H1 (cell line): ENCODE measurements at regions not wholly inside any gene's neighbourhood (a gene's known extent, or its start where the extent isn't known, plus 50 kb on each side); places are given as distances from the start of the nearest gene placed in this dataset.

ENCODE experiments used
- CTCF ChIA-PET: fragments of 300-600 bp; sonication (Branson Sonifier 250); formaldehyde crosslinking; loops from one replicate; lab custom pipeline; 2021; ENCODE audit not compliant: partially characterized antibody; lab: Charles Lee
- POLR2A ChIA-PET: fragments of 300-600 bp; sonication (Branson Sonifier 250); formaldehyde crosslinking; loops from one replicate; lab custom pipeline; 2021; ENCODE audit warnings: inconsistent platforms; ENCODE audit not compliant: partially characterized antibody; lab: Charles Lee
- DNase-seq, 2 experiments: peaks; one replicate each; pipeline versions ENCODE4 v3.0.0 to v3.0.0-alpha.2; 2010 to 2022; ENCODE audit warnings: low spot score in 2 of 2, low read depth in 1 of 2, mixed read lengths in 1 of 2
- FAIRE-seq: peaks from 2 replicates; lab custom pipeline; 2011; peaks lifted over from hg19 to GRCh38; lab: Jason Lieb, UNC
- H2AFZ ChIP-seq: 2 replicates; pipeline ENCODE4 v1.8.1; 2012; ENCODE audit warnings: low read length, inconsistent platforms
- H2AK5ac ChIP-seq: 2 replicates; pipeline ENCODE4 v1.6.1; 2013; ENCODE audit warnings: low read depth, low read length
- H2BK120ac ChIP-seq: replicated peaks from 2 replicates; pipeline ENCODE3; 2013; ENCODE audit warnings: low read depth, low read length, inconsistent platforms
- H2BK12ac ChIP-seq: 2 replicates; pipeline ENCODE4 v1.6.1; 2013; ENCODE audit warnings: low read depth, low read length
- H2BK15ac ChIP-seq: 2 replicates; pipeline ENCODE4 v1.6.1; 2013; ENCODE audit warnings: low read length
- H2BK20ac ChIP-seq: 2 replicates; pipeline ENCODE4 v1.6.1; 2013; ENCODE audit warnings: low read length
- H2BK5ac ChIP-seq: 2 replicates; pipeline ENCODE4 v1.6.1; 2013; ENCODE audit warnings: low read depth, low read length
- H3K14ac ChIP-seq: 2 replicates; pipeline ENCODE4 v1.6.1; 2013; ENCODE audit warnings: inconsistent platforms; ENCODE audit not compliant: insufficient read length
- H3K18ac ChIP-seq: 2 replicates; pipeline ENCODE4 v1.6.1; 2013; ENCODE audit warnings: low read length; ENCODE audit errors: extremely low read depth
- H3K23ac ChIP-seq: 2 replicates; pipeline ENCODE4 v1.6.1; 2013; ENCODE audit warnings: inconsistent platforms; ENCODE audit not compliant: insufficient read length
- H3K23me2 ChIP-seq: 2 replicates; pipeline ENCODE4 v1.6.1; 2013; ENCODE audit warnings: low read depth, low read length
- H3K27ac ChIP-seq: 2 replicates; pipeline ENCODE4 v1.6.1; 2011; ENCODE audit warnings: low read depth, low read length, inconsistent platforms
- H3K27me3 ChIP-seq, 4 experiments: replicated peaks in 1 of 4; 1 replicate in 1 of 4; 2 replicates in 3 of 4; pipeline versions ENCODE4 v1.6.1 to v1.8.1; 2011 to 2013; ENCODE audit warnings: low read length in 3 of 4, mild to moderate bottlenecking in 3 of 4, inconsistent platforms in 2 of 4, mixed read lengths in 2 of 4, moderate library complexity in 1 of 4; ENCODE audit not compliant: control insufficient read depth in 3 of 4, insufficient read depth in 3 of 4; ENCODE audit errors: extremely low read depth in 1 of 4
- H3K36me3 ChIP-seq, 4 experiments: 2 replicates each; pipeline versions ENCODE4 v1.6.1 to v1.8.1; 2011 to 2013; ENCODE audit warnings: mild to moderate bottlenecking in 4 of 4, low read length in 3 of 4, moderate library complexity in 2 of 4, control low read depth in 1 of 4, inconsistent platforms in 1 of 4; ENCODE audit not compliant: insufficient read depth in 4 of 4, control insufficient read depth in 2 of 4
- H3K4ac ChIP-seq: replicated peaks from 2 replicates; pipeline ENCODE3; 2013; ENCODE audit warnings: low read length, low read depth, mixed read lengths, inconsistent platforms; ENCODE audit not compliant: insufficient read length
- H3K4me1 ChIP-seq, 4 experiments: replicated peaks in 1 of 4; 1 replicate in 1 of 4; 2 replicates in 3 of 4; pipeline versions ENCODE4 v1.6.1 to v1.8.1; 2011 to 2013; ENCODE audit warnings: low read length in 3 of 4, inconsistent platforms in 2 of 4, mixed read lengths in 1 of 4; ENCODE audit not compliant: insufficient read depth in 4 of 4, control insufficient read depth in 3 of 4
- H3K4me2 ChIP-seq, 2 experiments: 2 replicates each; pipeline versions ENCODE4 v1.6.1 to v1.8.1; 2011 to 2013; ENCODE audit warnings: low read depth in 2 of 2, low read length in 2 of 2, control low read depth in 1 of 2, inconsistent platforms in 1 of 2, mild to moderate bottlenecking in 1 of 2; ENCODE audit not compliant: insufficient read depth in 1 of 2
- H3K4me3 ChIP-seq, 4 experiments: fragments of 200-600, 300-600 bp in 1 of 4; sonication (generic), shearing (Covaris generic), sonication (Bioruptor Twin) in 1 of 4; 2 replicates each; pipeline versions ENCODE4 v1.5.1 to v1.8.1; 2011 to 2016; ENCODE audit warnings: low read length in 4 of 4, low read depth in 3 of 4, control low read depth in 2 of 4, inconsistent platforms in 2 of 4, mild to moderate bottlenecking in 2 of 4, mixed read lengths in 1 of 4, moderate library complexity in 1 of 4; ENCODE audit not compliant: insufficient read depth in 2 of 4; ENCODE audit errors: extremely low read depth in 1 of 4
- H3K56ac ChIP-seq: replicated peaks from 2 replicates; pipeline ENCODE3; 2013; ENCODE audit warnings: low read depth, mild to moderate bottlenecking, mixed read lengths, low read length, inconsistent platforms; ENCODE audit not compliant: insufficient read length
- H3K79me1 ChIP-seq: 2 replicates; pipeline ENCODE4 v1.6.1; 2013; ENCODE audit warnings: low read depth, low read length, control low read depth
- H3K79me2 ChIP-seq, 2 experiments: 2 replicates each; pipeline versions ENCODE4 v1.6.1 to v1.8.1; 2012 to 2013; ENCODE audit warnings: low read length in 2 of 2, mild to moderate bottlenecking in 2 of 2, inconsistent platforms in 1 of 2; ENCODE audit not compliant: insufficient read depth in 2 of 2, control insufficient read depth in 1 of 2
- H3K9ac ChIP-seq, 4 experiments: replicated peaks in 1 of 4; 1 replicate in 1 of 4; 2 replicates in 3 of 4; pipeline versions ENCODE4 v1.6.1 to v1.8.1; 2011 to 2013; ENCODE audit warnings: low read depth in 3 of 4, low read length in 3 of 4, control low read depth in 2 of 4, mild to moderate bottlenecking in 2 of 4, moderate library complexity in 2 of 4, inconsistent platforms in 1 of 4; ENCODE audit errors: extremely low read depth in 1 of 4
- H3K9me3 ChIP-seq, 2 experiments: 2 replicates each; pipeline versions ENCODE4 v1.6.1 to v1.8.1; 2012 to 2013; ENCODE audit warnings: mild to moderate bottlenecking in 2 of 2, moderate library complexity in 2 of 2, control low read depth in 1 of 2, inconsistent platforms in 1 of 2, low read depth in 1 of 2, low read length in 1 of 2, mixed read lengths in 1 of 2; ENCODE audit not compliant: insufficient read depth in 2 of 2
- H4K20me1 ChIP-seq, 2 experiments: replicated peaks in 1 of 2; 2 replicates each; pipeline versions ENCODE3 to v1.8.1; 2011 to 2013; ENCODE audit warnings: inconsistent platforms in 2 of 2, low read length in 2 of 2, mild to moderate bottlenecking in 1 of 2; ENCODE audit not compliant: insufficient read depth in 2 of 2, control insufficient read depth in 1 of 2
- H4K5ac ChIP-seq: 2 replicates; pipeline ENCODE4 v1.6.1; 2013; ENCODE audit warnings: low read length, low read depth, mixed read lengths, inconsistent platforms; ENCODE audit not compliant: insufficient read length
- H4K8ac ChIP-seq: 2 replicates; pipeline ENCODE4 v1.8.0; 2013; ENCODE audit warnings: mild to moderate bottlenecking, moderate library complexity, low read length, inconsistent platforms; ENCODE audit not compliant: insufficient read depth; ENCODE audit errors: extremely low read depth
- H4K91ac ChIP-seq: replicated peaks from 2 replicates; pipeline ENCODE3; 2013; ENCODE audit warnings: low read length, mixed read lengths, inconsistent platforms; ENCODE audit not compliant: insufficient read length
- ATF2 ChIP-seq: IDR thresholded peaks from 2 replicates; pipeline ENCODE4 v1.6.1; 2012; ENCODE audit warnings: low read length, inconsistent platforms
- BACH1 ChIP-seq: IDR thresholded peaks from 2 replicates; pipeline ENCODE4 v1.6.1; 2012; ENCODE audit warnings: low read length, improper control_type of control experiment
- BCL11A ChIP-seq, 2 experiments: IDR thresholded peaks; one replicate each; pipeline ENCODE4 v1.6.1; 2011; ENCODE audit warnings: low read depth in 2 of 2, low read length in 2 of 2, mild to moderate bottlenecking in 2 of 2
- EGR1 ChIP-seq: IDR thresholded peaks from 2 replicates; pipeline ENCODE4 v1.6.1; 2011; ENCODE audit warnings: low read depth, low read length, borderline replicate concordance
- KDM4A ChIP-seq: IDR thresholded peaks from one replicate; pipeline ENCODE4 v1.7.1; 2012; ENCODE audit warnings: low read depth, mild to moderate bottlenecking, moderate library complexity, low read length, inconsistent platforms; ENCODE audit not compliant: severe bottlenecking
- KDM5A ChIP-seq: fragments of 200-600 bp; IDR thresholded peaks from 2 replicates; pipeline ENCODE4 v1.7.1; 2012; ENCODE audit warnings: mild to moderate bottlenecking, low read length, inconsistent platforms, mixed read lengths
- MAX ChIP-seq: IDR thresholded peaks from 2 replicates; pipeline ENCODE4 v1.6.1; 2012; ENCODE audit warnings: inconsistent platforms
- POLR2AphosphoS5 ChIP-seq: IDR thresholded peaks from 2 replicates; pipeline ENCODE4 v1.6.1; 2011; ENCODE audit warnings: low read depth, low read length
- RBBP5 ChIP-seq: IDR thresholded peaks from 2 replicates; pipeline ENCODE4 v1.7.1; 2012; ENCODE audit warnings: low read depth, mild to moderate bottlenecking, inconsistent platforms, low read length, moderate library complexity, borderline replicate concordance
- SAP30 ChIP-seq: fragments of 300-600 bp; sonication (generic); IDR thresholded peaks from 2 replicates; pipeline ENCODE4 v1.7.1; 2012; ENCODE audit warnings: low read length, moderate library complexity, mild to moderate bottlenecking, inconsistent platforms; ENCODE audit not compliant: insufficient read depth, insufficient replicate concordance
- SIN3A ChIP-seq, 2 experiments: IDR thresholded peaks in 1 of 2; conservative IDR thresholded peaks in 1 of 2; 2 replicates each; pipeline ENCODE4 v1.6.1; 2011 to 2012; ENCODE audit warnings: low read length in 2 of 2, improper control_type of control experiment in 1 of 2, low read depth in 1 of 2, mild to moderate bottlenecking in 1 of 2
- SP1 ChIP-seq: IDR thresholded peaks from 2 replicates; pipeline ENCODE4 v1.6.1; 2011; ENCODE audit warnings: low read depth, low read length
- SRF ChIP-seq: IDR thresholded peaks from 2 replicates; pipeline ENCODE4 v1.6.1; 2011; ENCODE audit warnings: mild to moderate bottlenecking, low read depth, low read length, moderate library complexity
- WGBS, 2 experiments: shearing (Covaris generic) in 1 of 2; methylation state at CpG; one replicate each; pipeline versions ENCODE4 v1.1.6 to v1.1.7; 2013 to 2015; ENCODE audit warnings: low lambda C conversion rate in 2 of 2, mixed read lengths in 2 of 2, inconsistent platforms in 1 of 2, low coverage in 1 of 2, missing lambda C conversion rate in 1 of 2; ENCODE audit not compliant: insufficient replicate concordance in 2 of 2, insufficient coverage in 1 of 2, insufficient read length in 1 of 2; ENCODE audit errors: extremely low coverage in 1 of 2, missing lambda C conversion rate in 1 of 2; 5-methylcytosine and 5-hydroxymethylcytosine counted together

GRCh38 chr10:8987712-8988111 is 933.2 kb downstream of the GATA3 start:
- Histone ChIP-seq H4K91ac (no peak overlapping the region), H3K23ac (no peak overlapping the region), H2BK15ac (no peak overlapping the region), H2BK12ac (no peak overlapping the region), H3K4me2 (no peak overlapping the region), H4K5ac (no peak overlapping the region), H3K27ac (no peak overlapping the region), H3K18ac (no peak overlapping the region), H3K56ac (no peak overlapping the region), H4K20me1 (no peaks in the 10 kb centered on the region), H3K14ac (no peak overlapping the region), H3K4me3 (no peak overlapping the region), H3K9ac (no peak overlapping the region), H3K36me3 (no peaks in the 10 kb centered on the region), H3K79me2 (no peaks in the 10 kb centered on the region), H2BK5ac (no peak overlapping the region), H4K8ac (no peak overlapping the region), H3K9me3 (no peaks in the 10 kb centered on the region), H2AFZ (no peak overlapping the region), H3K4ac (no peak overlapping the region), H2AK5ac (no peak overlapping the region), H3K4me1 (no peaks in the 10 kb centered on the region), H3K23me2 (no peaks in the 10 kb centered on the region; the same call in 1 of the 2 replicates), H2BK120ac (no peak overlapping the region), H2BK20ac (no peak overlapping the region), H3K27me3 (no peaks in the 10 kb centered on the region), H3K79me1 (no peaks in the 10 kb centered on the region)
- ChIA-PET POLR2A (no interaction called here), CTCF (no interaction called here)
- FAIRE-seq = no peak
- DNase-seq = no peak
- WGBS, 2 experiments = 81% methylated on average over 1 of the region's 1 CpG; no CpG with 5 or more reads in 1 of the 2 experiments
- TF ChIP-seq BCL11A (IDR thresholded peaks at IDR 0.05; ENCODE audit: low read depth in 2 of 2, low read length in 2 of 2) = no peak
- no peak for TF ChIP-seq EGR1
- TF ChIP-seq BACH1 = no peak
- no peak for TF ChIP-seq KDM5A
- TF ChIP-seq KDM4A = no peak
- no peak for TF ChIP-seq RBBP5
- no peak for TF ChIP-seq POLR2AphosphoS5
- TF ChIP-seq SRF = no peak
- no peak for TF ChIP-seq MAX
- TF ChIP-seq SAP30 = no peak
- TF ChIP-seq SIN3A (conservative IDR thresholded peaks at IDR 0.05 in 1 of 2, IDR thresholded peaks at IDR 0.05 in 1 of 2; ENCODE audit: low read depth in 1 of 2, low read length in 2 of 2) = no peak
- TF ChIP-seq ATF2 = no peak
- no peak for TF ChIP-seq SP1
